Activated CD4-positive, alpha-beta T cell treated with anti-CD3 and anti-CD28 coated beads, Interleukin-10, Interleukin-2, amounts not matched to agents 100 ng/mL and 50 ng/mL, durations not matched to agents 16 hours and 8 hours (primary cell): ENCODE measurements at regions not wholly inside any gene's neighbourhood (a gene's known extent, or its start where the extent isn't known, plus 50 kb on each side); places are given as distances from the start of the nearest gene placed in this dataset.
"Not testable (repeated sequence)": the region's sequence is repeated elsewhere in the genome, so short reads cannot be mapped to it uniquely, and the experiment has no call there.

Experiments
- DNase-seq: peaks from one replicate; pipeline ENCODE4 v3.0.0-alpha.2; 2020

DNA sequence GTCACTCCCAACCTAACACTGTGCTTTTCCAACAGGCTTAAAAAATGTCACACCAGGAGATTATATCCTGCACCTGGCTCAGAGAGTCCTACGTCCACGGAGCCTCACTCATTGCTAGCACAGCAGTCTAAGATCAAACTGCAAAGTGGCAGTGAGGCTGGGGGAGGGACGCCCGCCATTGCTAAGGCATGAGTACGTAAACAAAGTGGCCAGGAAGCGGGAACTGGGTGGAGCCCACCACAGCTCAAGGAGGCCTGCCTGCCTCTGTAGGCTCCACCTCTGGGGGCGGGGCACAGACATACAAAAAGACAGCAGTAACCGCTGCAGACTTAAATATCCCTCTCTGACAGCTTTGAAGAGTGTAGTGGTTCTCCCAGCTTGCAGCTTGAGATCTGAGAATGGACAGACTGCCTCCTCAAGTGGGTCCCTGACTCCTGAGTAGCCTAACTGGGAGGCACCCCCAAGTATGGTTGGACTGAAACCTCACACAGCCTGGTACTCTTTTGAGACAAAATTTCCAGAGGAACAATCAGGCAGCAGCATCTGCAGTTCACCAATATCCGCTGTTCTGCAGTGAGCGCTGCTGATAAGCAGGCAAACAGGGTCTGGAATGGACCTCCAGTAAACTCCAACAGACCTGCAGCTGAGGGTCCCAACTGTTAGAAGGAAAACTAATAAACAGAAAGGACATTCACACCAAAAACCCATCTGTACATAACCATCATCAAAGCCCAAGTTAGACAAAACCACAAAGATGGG, 2986.4 kb upstream of the OR11H1 start:
- not testable (repeated sequence) for DNase-seq

- not testable (repeated sequence) for DNase-seq
Observed at GRCh38 chr22:12553366-12553765, 2974.6 kb upstream of the OR11H1 start.

GRCh38 chr22:12554648-12555192, 2973.3 kb upstream of the OR11H1 start:
- not testable (repeated sequence) for DNase-seq

GRCh38 chr22:12571500-12571899, 2956.5 kb upstream of the OR11H1 start:
- not testable (repeated sequence) for DNase-seq

DNA sequence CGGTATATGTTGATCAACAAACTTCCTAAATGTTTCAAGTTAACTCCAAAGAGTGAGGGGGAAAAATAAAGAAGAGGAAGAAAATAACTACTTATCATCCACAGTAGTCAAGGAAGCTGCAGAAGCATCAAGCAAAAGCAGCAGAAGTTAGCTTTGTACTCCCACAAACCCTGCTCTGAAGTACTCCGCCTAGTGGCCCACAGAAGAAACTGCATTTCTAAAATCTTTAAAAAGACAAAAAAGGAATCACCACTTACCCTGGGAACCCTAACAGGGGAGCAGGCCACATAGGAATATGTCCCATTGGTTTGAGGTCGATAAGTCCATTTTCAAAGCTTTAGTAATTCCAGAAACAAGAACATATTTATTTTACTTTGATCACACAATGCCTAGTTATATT, 2948.3 kb upstream of the OR11H1 start:
- DNase-seq = not testable (repeated sequence)

GRCh38 chr22:12584457-12584856, 2943.5 kb upstream of the OR11H1 start:
- DNase-seq = not testable (repeated sequence)

GRCh38 chr22:12584874-12585273, 2943.1 kb upstream of the OR11H1 start:
- DNase-seq = not testable (repeated sequence)

DNA sequence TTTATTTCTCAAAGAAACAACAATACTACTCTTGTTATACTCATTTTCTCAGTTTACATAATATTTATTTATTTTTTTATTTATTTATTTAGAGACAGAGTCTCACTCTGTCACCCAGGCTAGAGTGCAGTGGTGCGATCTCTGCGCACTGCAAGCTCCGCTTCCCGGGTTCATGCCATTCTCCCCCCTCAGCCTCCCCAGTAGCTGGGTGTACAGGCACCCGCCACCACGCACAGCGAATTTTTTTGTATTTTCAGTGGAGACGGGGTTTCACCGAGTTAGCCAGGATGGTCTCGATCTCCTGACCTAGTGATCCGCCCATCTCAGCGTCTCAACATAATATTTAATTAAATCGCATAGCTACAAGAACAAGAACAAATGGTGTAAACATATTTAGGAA, 2932.3 kb upstream of the OR11H1 start:
- not testable (repeated sequence) for DNase-seq

DNA sequence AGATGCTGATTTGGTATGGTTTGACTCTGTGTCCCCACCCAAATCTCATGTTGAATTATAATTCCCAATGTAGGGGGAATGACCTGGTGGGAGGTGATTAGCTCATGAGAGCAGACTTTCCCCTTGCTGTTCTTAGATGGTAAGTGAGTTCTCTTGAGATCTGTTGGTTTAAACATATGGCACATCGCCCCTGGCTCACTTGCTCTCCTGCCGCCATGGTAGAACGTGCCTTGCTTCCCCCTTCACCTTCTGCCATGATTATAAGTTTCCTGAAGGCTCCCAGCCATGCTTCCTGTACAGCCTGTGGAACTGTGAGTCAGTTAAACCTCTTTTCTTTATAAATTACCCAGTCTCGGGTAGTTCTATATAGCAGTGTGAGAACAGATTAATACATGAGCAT, 2930.2 kb upstream of the OR11H1 start:
- DNase-seq = not testable (repeated sequence)

- not testable (repeated sequence) for DNase-seq
Observed at GRCh38 chr22:12601510-12601869, 2926.5 kb upstream of the OR11H1 start.

- DNase-seq = no peak
Observed at GRCh38 chr22:12601870-12602779, 2925.9 kb upstream of the OR11H1 start.

DNA sequence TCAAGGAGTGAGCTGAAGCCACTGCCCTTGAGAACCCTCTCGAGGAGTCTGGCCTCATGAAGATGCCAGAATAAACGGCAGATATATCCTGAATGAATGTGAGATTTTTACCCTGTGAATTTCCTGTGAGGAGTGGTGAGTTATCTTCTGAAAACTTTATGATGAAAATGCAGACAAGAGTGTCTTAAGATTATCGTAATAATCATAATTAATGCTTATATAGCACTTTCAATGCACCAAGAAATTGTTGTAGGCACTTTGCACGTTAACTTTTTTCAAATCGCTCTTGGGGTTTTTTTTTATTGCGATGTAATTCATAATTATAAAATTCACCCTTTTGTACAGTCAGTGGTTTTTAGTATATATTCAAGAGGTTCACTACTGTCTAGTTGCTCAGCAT, 2924.6 kb upstream of the OR11H1 start:
- DNase-seq = not testable (repeated sequence)

- not testable (repeated sequence) for DNase-seq
Observed at GRCh38 chr22:12603833-12604232, 2924.2 kb upstream of the OR11H1 start.

DNA sequence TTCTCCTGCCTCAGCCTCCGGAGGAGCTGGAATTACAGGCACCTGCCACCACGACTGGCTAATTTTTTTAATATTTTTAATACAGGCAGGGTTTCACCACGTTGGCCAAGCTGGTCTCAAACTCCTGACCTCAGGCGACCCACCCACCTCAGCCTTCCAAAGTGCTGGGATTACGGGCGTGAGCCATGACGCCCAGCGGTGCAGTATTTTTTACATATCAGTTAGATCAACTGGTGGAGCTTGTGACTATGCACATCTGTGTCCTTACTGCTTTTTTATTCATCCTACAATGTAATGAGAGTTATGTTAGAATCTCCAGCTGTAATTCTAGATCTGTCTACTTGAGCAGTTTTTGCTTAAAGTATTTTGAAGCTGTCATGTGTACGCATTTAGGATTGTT, 2919.5 kb upstream of the OR11H1 start:
- DNase-seq = not testable (repeated sequence)

GRCh38 chr22:12613199-12613598, 2914.8 kb upstream of the OR11H1 start:
- no peak for DNase-seq

DNA sequence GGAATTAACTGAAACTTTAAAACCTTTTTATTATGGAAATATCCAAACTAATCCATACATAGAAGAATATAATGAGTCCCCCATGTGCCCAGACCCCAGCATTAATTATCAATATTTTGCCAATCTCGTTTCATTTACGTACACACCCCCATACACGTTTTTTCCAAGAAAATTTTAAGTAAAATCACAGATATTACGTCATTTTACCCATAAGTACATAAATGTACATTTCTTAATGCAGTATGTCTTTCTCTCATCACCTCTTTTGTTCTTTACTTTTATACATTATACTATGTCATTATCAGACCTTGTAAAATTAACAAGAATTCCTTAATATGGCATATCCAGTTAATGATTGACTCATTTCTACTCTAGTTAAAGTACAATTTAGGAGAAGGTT, 2914.1 kb upstream of the OR11H1 start:
- not testable (repeated sequence) for DNase-seq

DNA sequence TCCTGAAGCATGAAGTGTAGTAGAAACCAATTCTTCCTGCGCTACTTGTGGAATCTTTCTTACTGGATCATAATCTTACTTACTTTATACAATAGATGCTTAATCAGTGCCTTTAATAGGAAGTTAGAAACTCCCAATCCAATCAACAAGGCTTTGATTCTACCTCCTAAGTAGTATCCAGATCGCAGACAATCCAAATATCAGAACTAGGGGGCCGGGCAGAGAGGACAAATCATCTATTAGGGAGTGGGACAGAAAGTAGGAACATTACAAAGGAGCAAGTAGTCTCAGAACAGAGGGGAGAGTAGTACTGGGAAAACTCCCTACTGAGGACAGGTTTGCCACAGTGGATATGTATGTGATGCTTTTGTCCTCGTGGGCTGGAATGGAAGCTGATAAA, 2901.1 kb upstream of the OR11H1 start:
- not testable (repeated sequence) for DNase-seq

- not testable (repeated sequence) for DNase-seq
Observed at GRCh38 chr22:12629815-12630214, 2898.2 kb upstream of the OR11H1 start.

DNA sequence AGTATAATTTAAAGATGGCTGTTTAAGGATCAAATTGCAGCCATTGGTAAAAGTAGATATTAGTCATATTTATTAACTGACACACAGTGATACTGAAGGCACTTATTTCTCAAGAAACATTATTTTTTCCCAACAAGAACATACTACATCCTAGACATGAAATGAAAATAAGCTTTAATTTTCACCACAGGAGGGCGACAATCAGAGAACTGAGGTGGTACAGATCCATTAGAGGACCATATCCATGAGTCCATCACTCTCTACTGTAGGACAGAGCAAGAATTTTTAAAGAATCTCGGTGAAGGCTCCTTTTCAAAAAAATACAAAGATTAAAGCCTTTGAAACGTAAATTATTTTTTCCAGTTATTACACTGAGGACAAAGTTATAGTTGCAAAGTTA, 2897.0 kb upstream of the OR11H1 start:
- DNase-seq = peak; percentile 37

DNA sequence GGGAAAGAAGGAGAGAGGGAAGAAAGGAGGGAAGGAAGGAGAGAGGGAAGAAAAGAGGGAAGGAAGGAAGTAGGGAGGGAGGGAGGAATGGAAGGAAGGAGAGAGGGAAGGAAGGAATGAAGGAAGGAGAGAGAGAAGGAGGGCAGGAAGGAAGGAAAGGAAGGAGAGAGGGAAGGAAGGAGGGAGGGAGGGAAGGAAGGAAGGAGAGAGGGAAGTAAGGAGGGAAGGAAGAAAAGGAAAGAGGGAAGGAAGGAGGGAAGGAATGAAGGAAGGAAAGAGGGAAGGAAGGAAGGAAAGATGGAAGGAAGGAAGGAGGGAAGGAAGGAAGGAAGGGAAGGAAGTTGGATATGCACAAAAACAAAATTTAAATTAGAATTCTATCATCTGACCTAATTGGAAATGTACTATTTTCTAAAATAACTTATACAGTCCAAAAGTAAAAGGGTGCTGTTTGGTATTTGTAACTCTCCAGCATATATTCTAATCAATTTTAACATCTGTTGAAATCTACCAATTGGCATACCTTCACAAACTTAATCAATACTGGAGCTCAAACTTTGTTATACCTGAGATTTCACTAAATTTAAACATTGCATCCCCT, 2890.3 kb upstream of the OR11H1 start:
- not testable (repeated sequence) for DNase-seq

DNA sequence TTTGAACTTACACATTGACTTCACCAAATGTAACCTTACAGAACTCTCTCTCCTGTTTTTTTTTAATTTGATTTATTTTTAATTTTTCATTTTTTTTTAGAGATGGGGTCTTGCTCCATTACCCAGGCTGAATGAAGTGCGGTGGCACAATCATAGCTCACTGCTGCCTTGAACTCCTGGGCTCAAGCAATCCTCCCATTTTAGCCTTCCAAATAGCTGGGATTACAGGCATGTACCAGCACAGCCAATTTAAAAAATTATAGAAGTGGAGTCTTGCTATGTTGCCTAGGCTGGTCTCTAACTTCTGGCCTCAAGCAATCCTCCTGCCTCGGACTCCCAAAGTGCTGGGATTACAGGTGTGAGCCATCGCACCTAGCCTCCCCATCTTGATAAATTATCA, 2889.7 kb upstream of the OR11H1 start:
- DNase-seq = not testable (repeated sequence)
